ENCODE measurements at regions not wholly inside any gene's neighbourhood (a gene's known extent, or its start where the extent isn't known, plus 50 kb on each side); places are given as distances from the start of the nearest gene placed in this dataset.

DNA sequence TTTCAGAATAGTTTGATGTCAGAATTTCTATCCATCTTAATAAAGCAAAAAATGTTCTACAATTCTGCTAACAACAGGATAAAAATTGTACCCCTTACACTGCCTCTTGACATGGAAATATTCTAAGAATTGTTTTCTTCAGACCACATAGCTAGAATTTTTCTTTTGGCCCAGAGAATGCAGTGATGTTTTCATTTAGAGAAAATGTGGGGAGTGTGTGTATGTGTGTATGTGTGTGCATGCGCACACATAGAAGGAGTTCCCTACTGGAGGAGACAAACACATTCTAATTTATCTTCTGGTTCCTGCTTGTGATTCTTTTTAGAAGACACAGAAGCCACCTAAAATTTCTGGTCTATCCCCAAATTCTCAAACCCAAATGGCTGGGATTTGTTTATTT lies 1145.7 kb downstream of the VRK1 start:
- H3K9ac ChIP-seq, result no peak overlapping the region
- no peak overlapping the region for H3K4me2 ChIP-seq
- no peaks in the 10 kb centered on the region for H3K9me3 ChIP-seq
- no peak for DNase-seq
- ChIA-PET POLR2A (no interaction called here), CTCF (no interaction called here)
- no peaks in the 10 kb centered on the region for H3F3A ChIP-seq (replicated peaks; ENCODE audit: insufficient read depth)
- H3K79me2 ChIP-seq (ENCODE audit: insufficient read depth), result no peaks in the 10 kb centered on the region
- H3K4me3 ChIP-seq (ENCODE audit: low read depth in 2 of 2, low read length in 1 of 2), result no peak overlapping the region
- H4K20me1 ChIP-seq (ENCODE audit: insufficient read depth), result no peaks in the 10 kb centered on the region
- WGBS (ENCODE audit: low lambda C conversion rate), result 68% methylated on average over 1 of the region's 1 CpG
- no peak overlapping the region for H3K27ac ChIP-seq (ENCODE audit: low read depth in 2 of 2, low read length in 1 of 2)
- TF ChIP-seq RFX5 (IDR thresholded peaks at IDR 0.05; ENCODE audit: low read length) (no peak), SIN3A (IDR thresholded peaks at IDR 0.05; ENCODE audit: borderline replicate concordance, low read depth, low read length) (no peak), RXRA (IDR thresholded peaks at IDR 0.05; ENCODE audit: borderline replicate concordance, low read depth) (no peak), YY1 (IDR thresholded peaks at IDR 0.05; ENCODE audit: low read depth) (no peak), TCF12 (IDR thresholded peaks at IDR 0.05) (no peak), NRF1 (IDR thresholded peaks at IDR 0.05; ENCODE audit: low read depth, low read length) (no peak), JUND (IDR thresholded peaks at IDR 0.05) (no peak), ELF1 (IDR thresholded peaks at IDR 0.05) (no peak), RAD21 (IDR thresholded peaks at IDR 0.05; ENCODE audit: low read length) (no peak), CHD2 (IDR thresholded peaks at IDR 0.05; ENCODE audit: low read length, partially characterized antibody) (no peak), FOXM1 (IDR thresholded peaks at IDR 0.05; ENCODE audit: low read depth) (no peak), ZBTB33 (IDR thresholded peaks at IDR 0.05; ENCODE audit: borderline replicate concordance, low read depth) (no peak), SMC3 (IDR thresholded peaks at IDR 0.05; ENCODE audit: low read depth, low read length) (no peak)
- TF ChIP-seq, protein P1, sequence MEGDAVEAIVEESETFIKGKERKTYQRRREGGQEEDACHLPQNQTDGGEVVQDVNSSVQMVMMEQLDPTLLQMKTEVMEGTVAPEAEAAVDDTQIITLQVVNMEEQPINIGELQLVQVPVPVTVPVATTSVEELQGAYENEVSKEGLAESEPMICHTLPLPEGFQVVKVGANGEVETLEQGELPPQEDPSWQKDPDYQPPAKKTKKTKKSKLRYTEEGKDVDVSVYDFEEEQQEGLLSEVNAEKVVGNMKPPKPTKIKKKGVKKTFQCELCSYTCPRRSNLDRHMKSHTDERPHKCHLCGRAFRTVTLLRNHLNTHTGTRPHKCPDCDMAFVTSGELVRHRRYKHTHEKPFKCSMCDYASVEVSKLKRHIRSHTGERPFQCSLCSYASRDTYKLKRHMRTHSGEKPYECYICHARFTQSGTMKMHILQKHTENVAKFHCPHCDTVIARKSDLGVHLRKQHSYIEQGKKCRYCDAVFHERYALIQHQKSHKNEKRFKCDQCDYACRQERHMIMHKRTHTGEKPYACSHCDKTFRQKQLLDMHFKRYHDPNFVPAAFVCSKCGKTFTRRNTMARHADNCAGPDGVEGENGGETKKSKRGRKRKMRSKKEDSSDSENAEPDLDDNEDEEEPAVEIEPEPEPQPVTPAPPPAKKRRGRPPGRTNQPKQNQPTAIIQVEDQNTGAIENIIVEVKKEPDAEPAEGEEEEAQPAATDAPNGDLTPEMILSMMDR (IDR thresholded peaks at IDR 0.05), result no peak
- H2AFZ ChIP-seq (ENCODE audit: low read depth), result no peak overlapping the region
- H3K9me2 ChIP-seq, result no peaks in the 10 kb centered on the region
- no peaks in the 10 kb centered on the region for H3K4me1 ChIP-seq (ENCODE audit: control insufficient read depth in 1 of 2, insufficient read depth in 2 of 2, low read depth in 1 of 2, low read length in 1 of 2)
- no peaks in the 10 kb centered on the region for H3K36me3 ChIP-seq (replicated peaks in 1 of 2; ENCODE audit: control insufficient read depth in 1 of 2, insufficient read depth in 2 of 2, low read length in 1 of 2)
- no peaks in the 10 kb centered on the region for H3K27me3 ChIP-seq (ENCODE audit: insufficient read depth)

GRCh38 chr14:97943619-97944018 lies 1146.4 kb downstream of the VRK1 start:
- H3K27me3 ChIP-seq (ENCODE audit: insufficient read depth), result no peaks in the 10 kb centered on the region

More at GRCh38 chr14:97943619-97944018, 1146.4 kb downstream of the VRK1 start:
- H3K36me3 ChIP-seq (replicated peaks in 1 of 2; ENCODE audit: control insufficient read depth in 1 of 2, insufficient read depth in 2 of 2, low read length in 1 of 2), result no peaks in the 10 kb centered on the region
- H3K9ac ChIP-seq, result no peak overlapping the region
- H3K27ac ChIP-seq (ENCODE audit: low read depth in 2 of 2, low read length in 1 of 2), result no peak overlapping the region
- TF ChIP-seq NRF1 (IDR thresholded peaks at IDR 0.05; ENCODE audit: low read depth, low read length) (no peak), EZH2phosphoT487 (IDR thresholded peaks at IDR 0.05; ENCODE audit: borderline replicate concordance, low read depth) (no peak), SMC3 (IDR thresholded peaks at IDR 0.05; ENCODE audit: low read depth, low read length) (no peak), NFIC (IDR thresholded peaks at IDR 0.05; ENCODE audit: borderline replicate concordance) (no peak), TCF12 (IDR thresholded peaks at IDR 0.05) (no peak), ELF1 (IDR thresholded peaks at IDR 0.05) (no peak), RAD21 (IDR thresholded peaks at IDR 0.05; ENCODE audit: low read length) (no peak), FOXM1 (IDR thresholded peaks at IDR 0.05; ENCODE audit: low read depth) (no peak), GATA2 (CRISPR knock-in tag; IDR thresholded peaks at IDR 0.05) (no peak), RCOR1 (IDR thresholded peaks at IDR 0.05; ENCODE audit: low read length) (no peak), FOSL2 (IDR thresholded peaks at IDR 0.05; ENCODE audit: borderline replicate concordance, low read depth) (no peak)
- TF ChIP-seq, protein P2, sequence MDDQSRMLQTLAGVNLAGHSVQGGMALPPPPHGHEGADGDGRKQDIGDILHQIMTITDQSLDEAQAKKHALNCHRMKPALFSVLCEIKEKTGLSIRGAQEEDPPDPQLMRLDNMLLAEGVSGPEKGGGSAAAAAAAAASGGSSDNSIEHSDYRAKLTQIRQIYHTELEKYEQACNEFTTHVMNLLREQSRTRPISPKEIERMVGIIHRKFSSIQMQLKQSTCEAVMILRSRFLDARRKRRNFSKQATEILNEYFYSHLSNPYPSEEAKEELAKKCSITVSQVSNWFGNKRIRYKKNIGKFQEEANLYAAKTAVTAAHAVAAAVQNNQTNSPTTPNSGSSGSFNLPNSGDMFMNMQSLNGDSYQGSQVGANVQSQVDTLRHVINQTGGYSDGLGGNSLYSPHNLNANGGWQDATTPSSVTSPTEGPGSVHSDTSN (IDR thresholded peaks at IDR 0.05), result no peak
- TF ChIP-seq, protein P3, sequence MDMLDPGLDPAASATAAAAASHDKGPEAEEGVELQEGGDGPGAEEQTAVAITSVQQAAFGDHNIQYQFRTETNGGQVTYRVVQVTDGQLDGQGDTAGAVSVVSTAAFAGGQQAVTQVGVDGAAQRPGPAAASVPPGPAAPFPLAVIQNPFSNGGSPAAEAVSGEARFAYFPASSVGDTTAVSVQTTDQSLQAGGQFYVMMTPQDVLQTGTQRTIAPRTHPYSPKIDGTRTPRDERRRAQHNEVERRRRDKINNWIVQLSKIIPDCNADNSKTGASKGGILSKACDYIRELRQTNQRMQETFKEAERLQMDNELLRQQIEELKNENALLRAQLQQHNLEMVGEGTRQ (IDR thresholded peaks at IDR 0.05; ENCODE audit: borderline replicate concordance, low read depth, low read length), result no peak
- no peaks in the 10 kb centered on the region for H3K79me2 ChIP-seq (ENCODE audit: insufficient read depth)
- CTCF ChIA-PET, result no interaction called here
- H3K4me2 ChIP-seq, result no peak overlapping the region
- H2AFZ ChIP-seq (ENCODE audit: low read depth), result no peak overlapping the region
- H3K4me1 ChIP-seq (ENCODE audit: control insufficient read depth in 1 of 2, insufficient read depth in 2 of 2, low read depth in 1 of 2, low read length in 1 of 2), result no peaks in the 10 kb centered on the region
- H3K9me3 ChIP-seq, result no peaks in the 10 kb centered on the region
- no peaks in the 10 kb centered on the region for H4K20me1 ChIP-seq (ENCODE audit: insufficient read depth)
- no peak for DNase-seq
- POLR2A ChIA-PET, result no interaction called here
- no peak overlapping the region for H3K4me3 ChIP-seq (ENCODE audit: low read depth in 2 of 2, low read length in 1 of 2)
- WGBS (ENCODE audit: low lambda C conversion rate), result 0% methylated on average over 1 of the region's 1 CpG
- H3K9me2 ChIP-seq, result no peaks in the 10 kb centered on the region
- H3F3A ChIP-seq (replicated peaks; ENCODE audit: insufficient read depth), result no peaks in the 10 kb centered on the region

All from SK-N-SH (cell line).